ENCODE measurements at regions not wholly inside any gene's neighbourhood (a gene's known extent, or its start where the extent isn't known, plus 50 kb on each side); places are given as distances from the start of the nearest gene placed in this dataset.

GRCh38 chr15:57773051-57773450, 66.5 kb downstream of the POLR2M start (continued):
- TF ChIP-seq RORB (CRISPR knock-in tag; IDR thresholded peaks at IDR 0.05), result no peak

GRCh38 chr15:57777003-57777402, 70.5 kb downstream of the POLR2M start:
- Mint-ChIP-seq H3K9me3 (no peaks in the 10 kb centered on the region), H3K4me3 (no peak overlapping the region), H3K27me3 (ENCODE audit: low read depth) (no peaks in the 10 kb centered on the region), H3K27ac (no peak overlapping the region), H3K4me1 (peaks cover 15% of the 10 kb centered on the region), H3K36me3 (no peaks in the 10 kb centered on the region)
- no peak for TF ChIP-seq USF1 (CRISPR knock-in tag; IDR thresholded peaks at IDR 0.05)
- CTCF ChIA-PET, result interaction anchor here (0.7 to 3.1 kb wide), 4 partner anchors 25 to 797 kb away, joined by 3 to 21 read pairs (median 4); no protein-coding TSS in a partner anchor
- POLR2A ChIA-PET, result no interaction called here
- ATAC-seq (no peak), DNase-seq (ENCODE audit: low spot score) (no peak)

- TF ChIP-seq PREB (CRISPR knock-in tag; IDR thresholded peaks at IDR 0.05; ENCODE audit: borderline replicate concordance), result no peak
- no peak for TF ChIP-seq ZNF138 (CRISPR knock-in tag; conservative IDR thresholded peaks at IDR 0.05)
- TF ChIP-seq USF2 (CRISPR knock-in tag; IDR thresholded peaks at IDR 0.05), result no peak
- no peak for TF ChIP-seq ZNF671 (CRISPR knock-in tag; IDR thresholded peaks at IDR 0.05)
- TF ChIP-seq ZNF232 (CRISPR knock-in tag; IDR thresholded peaks at IDR 0.05), result no peak
- TF ChIP-seq SOX15 (CRISPR knock-in tag; IDR thresholded peaks at IDR 0.05), result no peak
- TF ChIP-seq MAX (CRISPR knock-in tag; IDR thresholded peaks at IDR 0.05), result no peak
- TF ChIP-seq TCF7 (CRISPR knock-in tag; IDR thresholded peaks at IDR 0.05; ENCODE audit: low read depth), result no peak
- no peak for TF ChIP-seq FOXP4 (CRISPR knock-in tag; IDR thresholded peaks at IDR 0.05)
- TF ChIP-seq ZMAT4 (CRISPR knock-in tag; IDR thresholded peaks at IDR 0.05), result no peak
- TF ChIP-seq ARID4B (CRISPR knock-in tag; IDR thresholded peaks at IDR 0.05; ENCODE audit: borderline replicate concordance), result no peak
- TF ChIP-seq NR1H2 (CRISPR knock-in tag; IDR thresholded peaks at IDR 0.05), result no peak
- no peak for TF ChIP-seq USF1 (CRISPR knock-in tag; IDR thresholded peaks at IDR 0.05)
- no peak for TF ChIP-seq E2F4 (CRISPR knock-in tag; IDR thresholded peaks at IDR 0.05; ENCODE audit: borderline replicate concordance, low read depth)
- TF ChIP-seq CREM (CRISPR knock-in tag; IDR thresholded peaks at IDR 0.05), result no peak
- TF ChIP-seq PRRX2 (CRISPR knock-in tag; IDR thresholded peaks at IDR 0.05), result no peak
- TF ChIP-seq ATF2 (CRISPR knock-in tag; IDR thresholded peaks at IDR 0.05; ENCODE audit: borderline replicate concordance, low read depth), result no peak
- TF ChIP-seq ZNF416 (CRISPR knock-in tag; IDR thresholded peaks at IDR 0.05), result no peak
- CTCF ChIA-PET, result no interaction called here
- POLR2A ChIA-PET, result no interaction called here
- no peak for DNase-seq (ENCODE audit: low spot score)
- Mint-ChIP-seq H3K27me3 (ENCODE audit: low read depth) (no peaks in the 10 kb centered on the region), H3K27ac (no peak overlapping the region), H3K36me3 (no peaks in the 10 kb centered on the region), H3K4me1 (peaks cover 5% of the 10 kb centered on the region), H3K4me3 (no peak overlapping the region), H3K9me3 (no peaks in the 10 kb centered on the region)
- ATAC-seq, result no peak
These were observed 74.0 kb downstream of the POLR2M start for GRCh38 chr15:57780471-57780870.

Data from WTC11 (cell line).